ENCODE measurements at regions not wholly inside any gene's neighbourhood (a gene's known extent, or its start where the extent isn't known, plus 50 kb on each side); places are given as distances from the start of the nearest gene placed in this dataset.

GRCh38 chr3:29226706-29227105 lies 54.2 kb upstream of the RBMS3 start:
- TF ChIP-seq CTCF (IDR thresholded peaks at IDR 0.05) (no peak), POLR2A (IDR thresholded peaks at IDR 0.05) (no peak)

All from heart left ventricle (tissue), 13 donors.